Stimulated activated CD4-positive, alpha-beta T cell treated with anti-CD3 and anti-CD28 coated beads, Interleukin-2, amount 100 ng/mL, for 24 hours (primary cell): ENCODE measurements at regions not wholly inside any gene's neighbourhood (a gene's known extent, or its start where the extent isn't known, plus 50 kb on each side); places are given as distances from the start of the nearest gene placed in this dataset.

Experiments used
- DNase-seq, 2 donors: peaks; one replicate each; pipeline ENCODE4 v3.0.0-alpha.2; 2020

DNA sequence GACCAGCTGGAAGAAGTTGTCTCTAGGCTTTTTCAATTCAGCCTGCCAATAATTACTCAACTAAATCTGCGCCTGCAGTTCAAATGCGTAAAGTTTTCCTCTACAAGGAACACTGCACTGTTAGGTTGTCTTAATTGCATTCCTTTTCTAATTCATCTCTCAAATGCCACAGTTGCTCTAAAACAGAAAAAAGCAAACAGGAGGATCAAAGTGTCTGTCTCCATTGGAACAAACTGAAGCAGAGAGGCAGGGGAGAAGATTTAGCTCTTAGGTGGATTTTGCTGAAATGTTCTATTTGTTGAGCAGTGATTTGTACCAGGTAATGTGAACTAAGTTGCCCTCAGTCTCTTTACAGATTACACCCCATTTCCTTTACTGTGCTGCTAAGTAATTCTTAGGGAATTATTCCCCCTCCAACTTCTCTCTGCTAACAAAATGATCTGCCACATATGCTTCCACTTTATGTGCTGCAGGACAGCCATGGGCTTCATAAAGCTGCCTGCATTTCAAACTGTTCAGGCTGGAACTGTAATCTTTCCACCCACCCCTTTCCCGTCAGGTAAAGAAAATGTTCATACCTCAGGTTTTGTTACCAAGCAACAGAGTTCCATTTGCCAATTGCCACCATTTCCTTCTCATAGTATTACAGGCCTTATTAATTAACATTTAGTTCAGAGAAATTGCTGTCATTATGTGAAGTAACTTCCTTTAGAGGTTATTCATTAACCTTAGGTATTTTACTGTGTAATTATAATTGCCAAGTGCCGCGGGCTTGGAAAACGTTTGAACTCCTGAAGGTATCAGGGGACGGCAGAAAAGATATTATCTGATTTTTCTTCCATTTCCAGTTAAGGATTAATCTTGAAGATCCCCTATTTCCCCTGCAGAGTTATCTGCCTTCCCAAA, 149.3 kb downstream of the SPRY1 start:
- DNase-seq: no peak

DNA sequence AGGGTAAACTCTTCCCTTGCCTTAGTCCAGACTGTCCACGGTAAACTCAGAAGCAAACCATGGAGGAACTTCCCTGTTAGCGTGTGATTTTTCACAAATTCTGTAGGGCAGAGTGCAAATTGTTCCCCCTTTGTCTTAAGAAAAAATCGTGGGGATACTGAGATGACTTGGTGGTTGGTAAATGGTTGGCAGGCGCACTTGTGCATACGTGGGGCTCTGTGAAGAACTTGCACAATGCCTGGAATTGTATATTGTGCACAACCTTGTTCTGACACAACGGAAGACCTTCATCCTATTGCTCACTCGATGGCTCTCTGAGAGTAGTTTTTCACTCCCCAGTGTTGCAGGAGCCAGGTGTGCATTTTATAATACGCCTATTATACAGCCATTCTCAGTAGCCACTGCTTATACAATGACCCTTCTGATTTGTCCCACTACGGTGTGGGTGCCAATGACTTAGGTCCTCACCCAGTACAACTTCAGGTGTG, 150.0 kb downstream of the SPRY1 start:
- no peak for DNase-seq

DNA sequence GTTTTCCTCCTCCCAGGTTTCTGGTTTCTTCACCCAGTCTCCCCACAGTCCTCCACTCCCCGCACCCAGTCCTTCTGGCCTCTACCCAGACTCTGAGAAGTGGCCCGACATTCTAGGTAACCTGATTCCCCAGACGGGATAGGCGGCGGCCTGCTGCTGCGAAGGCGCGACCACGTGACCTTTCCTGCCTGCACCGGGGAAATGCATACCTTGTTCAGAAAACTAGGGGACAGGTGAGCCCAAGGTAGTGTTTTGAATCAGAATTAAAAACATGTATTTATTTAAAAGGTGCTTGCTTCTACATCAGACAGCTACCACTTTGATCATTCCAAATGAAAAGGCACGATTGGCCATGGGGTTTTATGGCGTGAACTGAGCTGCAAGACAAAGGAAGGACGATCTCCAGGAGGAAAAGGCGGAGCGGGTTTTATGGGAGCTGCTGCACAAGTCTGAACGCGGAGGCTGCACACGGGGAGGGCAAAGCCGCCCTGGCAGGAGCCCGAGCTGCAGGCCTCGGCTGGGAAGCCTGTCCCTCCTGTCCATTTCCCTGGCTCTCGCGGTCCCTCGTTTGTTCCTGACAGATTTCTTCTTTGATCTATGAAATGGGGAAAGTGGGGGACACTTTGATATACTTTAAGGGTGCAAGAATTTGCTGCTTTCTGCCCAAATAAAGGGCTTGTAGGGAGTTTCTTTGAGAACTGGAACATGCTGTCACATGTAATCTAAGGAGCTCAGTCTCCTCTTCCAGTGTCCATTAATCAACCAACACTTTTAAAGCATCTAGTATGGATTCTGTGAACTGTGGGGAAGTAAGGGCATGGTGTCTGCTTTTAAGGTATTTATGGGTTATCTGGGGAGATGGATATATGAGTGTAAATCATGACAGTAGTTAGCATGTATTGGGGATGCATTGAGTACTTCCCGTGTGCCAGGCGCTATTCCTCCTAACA, 150.9 kb downstream of the SPRY1 start:
- no peak for DNase-seq

DNA sequence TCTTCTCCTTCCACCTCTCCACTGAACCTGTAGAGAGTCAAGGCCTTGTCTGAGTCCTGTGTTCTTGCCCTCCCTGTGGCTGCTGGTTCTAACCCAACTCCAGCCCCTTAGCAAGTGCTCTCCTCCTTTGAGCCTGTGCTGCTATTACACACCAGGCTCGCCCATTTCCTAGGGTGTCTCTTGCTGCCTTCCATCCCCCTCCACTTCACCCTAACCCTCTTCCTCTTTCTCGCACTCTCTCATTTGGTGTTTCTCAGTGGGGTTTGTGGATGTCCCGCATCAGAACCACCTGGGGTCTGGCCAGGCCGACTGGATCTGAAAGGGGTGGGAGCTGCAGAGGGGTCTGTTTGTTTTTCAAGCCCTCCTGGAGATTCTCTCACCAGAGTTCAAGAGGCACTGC, 156.7 kb downstream of the SPRY1 start:
- DNase-seq: no peak

DNA sequence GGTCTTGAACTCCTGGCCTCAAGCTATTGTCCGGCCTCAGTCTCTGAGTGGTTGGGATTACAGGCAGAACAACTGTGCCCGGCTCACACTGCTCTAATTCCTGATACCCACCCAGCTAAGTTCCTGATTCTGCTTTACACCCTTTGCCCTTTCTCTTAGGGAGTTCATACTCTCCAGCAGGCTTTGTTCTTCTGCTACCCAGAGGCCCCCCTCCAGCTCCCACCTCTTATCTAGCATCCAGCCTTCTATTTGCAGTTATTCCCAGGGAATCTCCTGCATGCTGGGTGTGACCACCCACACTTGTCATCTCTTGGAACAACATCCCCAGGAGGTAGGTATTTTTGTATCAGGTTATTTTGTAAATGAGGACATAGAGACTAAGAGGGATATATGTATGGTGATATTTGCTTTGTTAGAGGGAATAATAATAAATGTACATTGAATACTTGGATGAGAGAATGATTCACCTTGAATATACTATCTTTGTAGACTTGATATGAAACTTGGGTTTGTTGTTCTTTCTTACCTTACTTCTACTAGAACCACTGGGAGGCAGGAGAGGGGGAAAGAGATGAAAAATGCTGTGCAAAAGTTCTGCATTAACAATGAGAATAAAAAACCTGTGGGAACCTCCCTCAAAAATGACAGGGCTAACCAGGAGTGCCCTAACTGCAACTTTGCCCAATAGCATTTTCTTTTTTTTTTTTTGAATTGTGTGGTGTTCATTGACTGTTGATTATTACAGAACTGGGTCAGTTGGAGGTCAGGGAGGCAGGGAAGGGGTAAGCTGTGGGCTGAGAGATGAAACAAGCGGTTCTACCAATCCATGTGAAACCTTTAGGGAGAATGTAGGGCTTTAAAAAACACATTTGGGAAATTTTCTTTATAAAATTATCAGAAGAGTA, 157.4 kb downstream of the SPRY1 start:
- no peak for DNase-seq

DNA sequence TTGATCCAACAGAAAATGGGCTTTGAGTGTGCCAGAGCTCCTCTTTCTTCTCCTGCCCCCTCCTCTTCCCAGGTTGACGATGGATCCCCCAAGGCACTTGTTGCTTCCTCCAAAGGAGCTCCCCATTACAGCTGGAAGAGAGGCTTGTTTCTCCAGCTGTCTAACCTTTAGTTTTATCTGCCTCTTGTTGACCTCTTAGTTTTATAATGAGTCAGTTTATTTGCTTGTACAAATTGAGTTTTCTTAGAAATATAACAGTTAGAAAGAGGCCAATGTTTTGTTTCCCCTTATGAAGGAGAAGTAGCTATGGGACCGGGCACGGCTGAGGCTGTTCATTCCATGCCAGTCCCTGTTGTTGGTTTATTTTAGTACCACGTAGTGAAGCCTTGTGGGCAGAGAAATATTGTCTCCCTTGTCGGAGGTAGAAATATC, 158.2 kb downstream of the SPRY1 start:
- DNase-seq: no peak

DNA sequence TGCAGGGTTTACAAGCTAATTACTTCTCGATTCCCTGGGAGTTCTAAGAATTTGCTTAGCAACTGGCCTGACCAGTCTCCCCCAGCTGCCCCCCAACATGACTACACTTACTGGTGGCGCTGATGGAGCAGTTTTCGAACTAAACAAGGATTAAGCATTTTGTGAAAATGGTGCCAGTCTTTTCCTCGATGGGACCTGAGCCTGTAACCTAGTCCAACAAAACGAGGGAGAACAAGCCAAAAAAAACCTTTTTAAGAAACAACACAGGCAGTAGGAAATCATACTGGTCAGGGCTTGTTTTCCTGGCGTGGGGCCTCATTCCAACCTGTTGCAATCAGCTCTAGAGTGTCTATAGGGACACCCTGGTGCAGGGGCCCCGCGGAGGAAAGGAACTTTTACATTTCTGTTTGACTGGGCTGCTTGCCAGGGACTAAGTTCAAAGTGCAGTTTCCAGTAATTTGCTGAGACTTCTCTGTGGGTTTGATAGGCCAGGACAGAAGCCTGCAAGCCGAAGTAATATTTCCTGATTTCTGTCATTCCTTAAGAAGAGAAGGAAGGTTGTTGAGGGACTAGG, 158.7 kb downstream of the SPRY1 start:
- DNase-seq: no peak

DNA sequence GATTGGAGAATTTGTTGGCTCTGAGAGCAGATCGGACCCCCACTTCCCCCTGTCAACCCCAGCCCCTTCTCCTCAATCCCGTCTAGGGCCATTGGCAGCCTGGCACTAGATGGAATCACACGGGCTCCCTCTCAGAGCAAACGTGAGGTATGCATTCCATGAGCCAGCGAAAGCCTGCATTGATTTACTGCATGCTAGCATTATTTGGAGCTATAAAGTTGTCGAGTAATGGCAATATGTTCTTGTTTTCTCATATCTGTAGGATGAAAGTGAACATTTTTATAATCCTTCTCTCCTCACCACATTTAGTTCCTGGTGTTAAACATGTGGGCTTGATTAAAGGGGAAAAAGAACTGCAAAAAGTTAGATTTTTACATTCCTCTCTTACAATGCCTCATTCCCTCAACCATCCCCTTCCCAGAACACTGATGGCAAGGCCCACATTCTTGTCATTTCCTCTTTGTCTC, 159.2 kb downstream of the SPRY1 start:
- DNase-seq: no peak

DNA sequence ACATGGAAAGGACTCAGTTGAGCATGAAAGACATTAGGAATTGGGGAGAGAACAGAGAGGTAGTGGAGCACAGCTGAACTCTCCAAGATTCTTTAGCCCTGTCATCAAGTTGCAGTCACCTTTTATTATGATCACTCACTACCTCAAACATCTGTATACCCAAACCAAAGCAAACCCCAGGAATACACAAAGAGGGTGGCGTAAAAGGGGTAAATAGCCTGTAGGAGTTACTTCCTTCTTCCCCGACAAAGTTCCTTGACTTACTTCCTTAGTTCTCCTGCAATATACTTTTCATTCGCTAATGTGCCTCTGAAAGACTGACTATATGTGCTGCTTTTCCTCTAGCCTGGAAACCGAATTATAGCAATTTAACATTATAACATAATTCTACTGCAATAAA, 159.9 kb downstream of the SPRY1 start:
- DNase-seq: no peak

DNA sequence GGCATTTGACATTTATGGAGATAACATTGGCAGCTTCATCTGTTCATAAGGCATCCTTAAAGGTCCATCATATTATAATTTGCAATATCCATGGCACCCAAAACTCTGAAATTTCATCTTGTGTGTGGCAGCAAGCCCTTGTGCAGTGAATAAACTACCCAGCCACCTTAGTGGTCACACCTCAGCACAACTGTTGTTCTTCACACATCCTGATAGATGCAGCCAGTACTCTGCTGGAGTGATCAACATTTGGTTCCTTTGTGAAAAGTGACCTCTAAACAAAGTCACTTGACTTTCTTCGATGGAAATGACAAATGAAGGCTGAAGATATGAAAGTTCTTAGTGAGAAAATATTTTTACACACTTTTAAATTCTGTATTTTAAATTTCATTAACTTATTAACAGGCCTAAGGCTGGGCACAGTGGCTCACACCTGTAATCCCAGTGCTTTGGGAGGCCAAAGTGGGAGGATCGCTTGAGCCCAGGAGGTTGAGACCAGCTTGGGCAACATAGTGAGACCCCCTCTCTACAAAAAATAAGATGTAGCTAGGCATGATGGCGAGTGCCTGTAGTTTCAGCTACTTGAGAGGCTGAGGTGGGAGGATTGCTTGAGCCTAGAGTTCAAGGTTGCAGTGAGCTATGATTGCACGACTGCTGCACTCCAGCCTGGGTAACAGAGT, 161.4 kb downstream of the SPRY1 start:
- no peak for DNase-seq

DNA sequence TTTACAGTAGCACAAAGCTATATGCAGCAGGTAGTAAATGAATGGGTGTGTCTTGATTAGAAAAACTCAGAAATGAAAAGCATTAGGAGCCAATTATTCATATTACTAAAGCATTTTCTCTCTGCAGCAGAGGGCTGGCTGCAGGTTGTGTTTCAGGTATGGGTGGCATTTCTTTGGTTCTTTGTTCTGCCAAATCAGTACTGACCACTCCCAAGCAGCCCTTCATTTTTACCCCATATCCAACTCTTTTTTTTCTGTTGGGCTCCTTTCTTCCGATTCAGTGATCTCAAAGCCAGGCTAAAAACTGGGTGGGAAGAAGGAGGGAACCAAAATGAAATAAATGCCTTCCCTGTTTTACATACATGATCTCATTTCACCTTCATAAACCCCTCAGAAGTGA, 162.3 kb downstream of the SPRY1 start:
- DNase-seq: no peak

DNA sequence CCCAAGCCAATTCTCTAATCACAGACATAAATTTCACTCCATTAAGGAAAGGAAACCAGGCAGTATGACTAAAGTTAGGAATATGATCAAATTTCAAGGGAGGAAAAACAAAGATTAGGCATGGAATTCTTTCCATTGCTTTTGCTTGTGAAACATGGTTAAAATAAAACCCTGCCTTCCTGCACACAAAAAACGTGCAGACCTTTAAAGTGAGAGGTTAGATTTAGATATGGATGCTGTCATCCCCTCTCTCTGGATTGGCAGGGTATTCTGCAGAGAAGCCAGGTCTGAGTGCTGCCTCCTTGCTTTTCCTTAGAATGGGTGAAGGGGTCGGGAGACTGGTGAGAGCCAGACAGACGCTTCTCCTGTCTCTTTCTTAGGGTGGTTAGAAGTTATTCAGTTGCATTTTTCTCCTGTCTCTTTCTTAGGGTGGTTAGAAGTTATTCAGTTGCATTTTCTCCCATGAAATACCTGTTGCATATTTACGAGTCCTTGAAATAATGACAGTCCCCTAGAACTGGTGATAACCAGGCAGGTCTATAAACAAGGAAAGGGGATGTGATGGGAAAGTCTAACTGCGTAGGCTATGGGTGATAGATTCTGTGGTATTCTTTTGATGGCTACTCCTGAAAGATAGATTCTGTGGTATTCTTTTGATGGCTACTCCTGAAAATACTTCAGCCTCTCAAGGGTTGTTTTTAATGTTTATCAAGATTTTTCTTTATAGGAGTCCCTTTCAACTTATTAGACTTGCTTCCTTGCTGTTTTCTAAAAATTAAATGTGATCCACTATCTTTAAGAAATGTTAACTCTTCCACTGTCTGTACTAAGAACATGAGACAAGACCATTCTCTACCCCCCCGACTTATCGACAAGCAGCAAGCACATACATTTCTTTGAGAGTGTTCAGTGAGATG, 163.6 kb downstream of the SPRY1 start:
- no peak for DNase-seq

DNA sequence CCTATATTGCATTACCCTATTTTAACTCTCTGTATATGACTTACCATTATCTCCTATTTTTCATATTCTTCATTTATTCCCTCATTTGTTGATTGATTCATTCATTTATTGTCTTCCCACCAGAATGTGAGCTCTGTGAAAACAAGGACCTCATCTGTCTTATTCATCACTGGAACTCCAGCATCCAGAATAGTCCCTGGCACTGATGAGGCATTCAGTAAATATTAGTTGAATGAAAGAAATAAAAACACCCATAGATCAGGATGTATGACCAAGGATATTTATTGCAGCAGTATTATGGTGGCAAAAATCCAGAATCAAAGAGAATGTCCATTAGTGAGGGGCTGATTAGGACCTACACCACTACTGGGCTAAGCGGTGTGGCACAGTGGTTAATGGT, 164.9 kb downstream of the SPRY1 start:
- DNase-seq: no peak

DNA sequence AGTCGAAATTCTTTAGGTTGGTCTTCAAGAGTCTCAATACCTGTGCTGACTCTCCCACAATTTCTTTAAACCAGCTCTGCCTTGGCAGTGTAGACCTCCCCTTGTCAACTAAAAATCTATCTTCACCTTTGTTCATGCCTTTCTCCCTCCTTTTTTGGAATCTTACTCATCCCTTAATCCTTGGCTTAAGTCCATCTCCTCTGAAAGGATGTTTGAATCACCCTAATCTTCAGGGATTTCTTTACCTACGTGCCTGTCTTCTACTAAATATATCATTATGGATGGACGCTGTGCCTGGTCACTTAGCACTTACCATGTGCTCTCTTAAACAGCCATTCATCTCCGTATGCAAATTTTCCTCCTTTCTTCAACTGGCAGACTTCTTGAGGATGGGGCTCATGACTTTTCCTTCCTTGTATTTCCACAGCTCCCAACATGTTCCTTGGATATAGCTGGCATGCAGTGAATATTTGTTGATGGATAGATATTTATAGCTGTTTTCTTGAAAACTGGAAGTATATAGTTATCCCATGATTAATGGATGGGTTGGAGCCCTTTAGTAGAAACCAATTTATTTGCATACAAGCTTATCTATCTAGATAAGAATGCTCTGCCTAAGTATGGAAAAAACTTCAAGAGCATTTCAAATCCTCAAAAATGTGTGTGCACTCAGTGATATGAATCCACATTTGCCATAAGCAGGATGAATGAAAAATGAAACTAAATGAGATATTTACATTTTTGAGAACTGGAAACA, 166.6 kb downstream of the SPRY1 start:
- no peak for DNase-seq

DNA sequence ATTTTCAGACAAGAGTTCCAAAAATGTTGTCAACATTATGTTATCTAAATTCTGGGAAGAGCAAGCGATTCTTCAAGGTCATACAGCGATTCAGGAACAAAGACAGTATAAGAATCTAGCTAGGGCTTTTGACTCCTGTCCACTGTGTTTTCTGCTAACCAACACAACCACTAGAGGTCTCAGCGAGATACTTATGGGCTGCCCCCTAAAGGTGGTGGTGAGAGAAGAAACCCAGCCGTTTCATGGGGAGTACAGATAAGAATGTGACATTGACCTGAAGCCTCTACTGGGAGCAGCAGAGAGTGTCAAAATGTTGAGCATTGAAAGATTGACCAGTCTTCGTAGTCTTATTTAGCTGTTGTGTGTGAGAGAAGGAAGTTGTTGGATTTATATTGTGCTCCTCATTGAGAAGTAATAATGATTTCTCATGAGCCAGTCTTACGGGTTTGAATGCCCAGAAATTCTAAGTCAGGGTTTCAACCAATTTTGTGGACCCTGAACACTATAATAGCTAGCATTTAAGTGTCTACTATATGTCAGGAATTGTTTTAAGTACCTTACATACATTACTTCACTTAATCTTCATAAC, 168.3 kb downstream of the SPRY1 start:
- peak; percentile 24 to 29 for DNase-seq

DNA sequence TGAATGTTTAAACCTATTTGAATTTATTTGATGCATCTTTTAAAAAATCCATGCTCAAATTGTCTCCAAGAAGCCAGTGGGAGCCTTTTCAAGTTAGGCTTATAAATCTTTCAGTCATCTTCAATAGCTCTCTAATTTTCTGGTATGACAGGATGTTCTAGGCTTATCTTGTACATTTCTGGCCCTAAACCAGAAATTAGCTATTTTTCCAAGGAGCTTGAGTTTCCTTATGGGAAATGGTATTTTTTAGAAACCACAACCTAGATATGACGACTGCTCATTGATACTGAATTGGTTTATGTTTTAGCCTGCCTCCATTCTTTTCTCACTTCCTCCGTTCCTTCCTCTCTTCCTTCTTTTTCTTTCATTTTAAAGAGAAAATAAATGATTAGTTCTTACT, 172.3 kb downstream of the SPRY1 start:
- DNase-seq: no peak

DNA sequence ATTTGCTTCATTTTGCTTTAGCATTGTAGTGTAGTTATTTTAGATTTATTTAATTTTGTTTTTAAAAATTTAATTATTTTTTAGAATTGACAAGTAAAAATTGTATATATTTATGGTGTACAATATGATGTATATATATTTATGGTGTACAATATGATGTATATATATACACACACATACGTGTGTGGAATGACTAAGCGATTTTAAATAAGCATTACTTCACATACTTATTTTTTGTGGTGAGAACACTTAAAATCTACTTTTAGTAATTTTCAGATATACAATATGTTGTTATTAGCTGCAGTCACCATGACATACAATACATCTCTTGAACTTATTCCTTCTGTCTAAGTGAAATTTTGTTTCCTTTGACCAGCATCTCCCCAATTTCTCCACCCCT, 172.9 kb downstream of the SPRY1 start:
- DNase-seq: no peak

DNA sequence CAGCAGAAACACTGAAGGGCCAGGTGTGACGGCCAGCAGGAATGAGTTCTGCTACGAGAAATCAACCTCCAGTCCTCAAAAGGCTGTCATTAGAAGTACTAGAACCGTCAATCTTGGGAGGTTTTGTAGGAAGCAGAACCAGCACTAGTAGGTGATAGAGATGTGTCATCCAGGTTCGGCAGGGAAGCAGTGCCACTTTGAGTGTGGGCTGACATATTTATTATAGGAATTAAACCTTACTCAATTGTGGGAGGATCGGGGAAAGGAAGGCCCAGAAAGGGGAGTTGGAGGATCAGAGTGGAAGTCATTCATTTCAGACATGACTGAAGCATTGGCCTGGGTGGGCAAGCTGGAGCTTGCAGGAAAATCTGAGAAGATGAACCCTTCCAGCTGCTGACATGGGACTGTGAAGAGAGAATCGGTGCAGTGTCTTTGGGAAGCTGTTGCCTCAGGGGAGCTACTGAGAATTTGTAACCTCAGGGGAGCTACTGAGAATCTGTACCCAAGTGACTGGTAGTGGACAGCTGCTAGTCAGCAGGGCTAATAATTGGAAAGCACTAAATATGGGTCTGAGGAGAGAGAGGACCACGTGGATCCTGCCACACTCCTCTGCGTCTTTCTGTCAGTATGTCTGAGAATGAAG, 177.4 kb downstream of the SPRY1 start:
- no peak for DNase-seq

DNA sequence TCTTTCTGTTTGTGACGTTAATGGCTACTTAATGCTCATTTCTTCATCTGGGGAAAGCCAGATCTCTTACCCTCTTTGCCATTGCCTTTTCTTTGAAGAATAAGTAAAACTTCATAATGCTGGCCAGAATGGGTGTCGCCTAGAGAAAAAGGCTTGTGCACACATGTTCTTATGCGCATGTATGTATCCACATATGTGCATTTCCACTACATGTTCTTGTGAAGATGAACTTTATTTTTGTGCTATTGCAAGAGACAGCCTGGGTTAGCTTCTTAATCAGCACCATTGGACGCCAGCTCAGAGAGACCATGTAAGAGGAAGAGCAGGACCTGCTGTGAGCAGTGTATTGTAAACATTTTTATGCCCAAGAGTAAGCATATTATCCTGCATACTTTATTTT, 178.7 kb downstream of the SPRY1 start:
- no peak for DNase-seq
